Bone marrow (tissue), 2 donors: ENCODE measurements at regions not wholly inside any gene's neighbourhood (a gene's known extent, or its start where the extent isn't known, plus 50 kb on each side); places are given as distances from the start of the nearest gene placed in this dataset.
"Not testable (repeated sequence)": the region's sequence is repeated elsewhere in the genome, so short reads cannot be mapped to it uniquely, and the experiment has no call there.

Experiments used
- DNase-seq, 2 donors: peaks; one replicate each; lab custom pipeline; 2025; lab: John Stamatoyannopoulos, UW

DNA sequence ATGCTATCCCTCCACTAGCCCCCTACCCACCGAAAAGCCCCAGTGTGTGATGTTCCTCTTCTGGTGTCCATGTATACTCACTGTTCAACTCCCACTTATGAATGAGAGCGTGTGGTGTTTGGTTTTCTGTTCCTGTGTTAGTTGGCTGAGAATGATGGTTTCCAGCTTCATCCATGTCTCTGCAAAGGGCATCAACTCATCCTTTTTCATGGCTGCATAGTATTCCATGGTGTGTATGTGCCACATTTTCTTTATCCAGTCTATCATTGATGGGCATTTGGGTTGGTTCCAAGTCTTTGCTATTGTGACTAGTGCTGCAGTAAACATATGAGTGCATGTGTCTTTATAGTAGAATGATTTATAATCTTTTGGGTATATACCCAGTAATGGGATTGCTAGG is 599.3 kb upstream of the B3GAT1 start:
- DNase-seq: not testable (repeated sequence)

DNA sequence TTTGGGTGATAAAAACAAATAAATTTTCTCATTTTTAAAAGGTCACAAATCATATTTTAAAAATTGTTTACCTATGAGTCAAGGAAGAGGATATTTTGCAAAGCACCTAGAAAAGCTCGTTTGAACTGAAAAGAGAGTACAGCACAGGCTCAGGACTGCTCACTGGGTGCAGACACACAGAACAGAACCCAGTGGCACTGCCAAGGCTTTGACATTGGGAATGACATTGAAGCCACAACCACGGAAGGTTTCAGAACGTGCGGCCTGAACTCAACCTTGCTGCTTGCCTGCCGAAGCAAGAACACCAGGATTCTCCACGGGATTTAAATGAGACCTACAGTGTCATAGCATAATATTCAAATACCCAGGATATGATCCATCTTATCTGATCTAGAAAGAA is 597.1 kb upstream of the B3GAT1 start:
- no peak for DNase-seq

DNA sequence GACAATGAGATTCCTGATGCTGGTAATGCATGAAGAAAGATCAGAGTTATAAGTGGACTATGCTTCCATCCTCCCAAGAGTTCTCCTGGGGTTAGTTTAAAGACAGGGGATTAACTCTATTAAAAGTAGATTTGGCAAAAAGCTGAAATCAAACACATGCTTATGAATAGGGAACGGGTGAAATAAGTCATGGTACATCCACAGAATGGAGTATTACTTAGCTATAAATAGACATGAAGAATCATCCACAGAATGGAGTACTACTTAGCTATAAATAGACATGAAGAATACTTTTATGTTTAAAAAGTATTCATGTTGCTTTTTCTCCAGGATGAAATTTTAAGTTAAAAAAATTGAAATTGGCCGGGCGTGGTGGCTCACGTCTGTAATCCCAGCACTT is 596.4 kb upstream of the B3GAT1 start:
- DNase-seq: no peak

DNA sequence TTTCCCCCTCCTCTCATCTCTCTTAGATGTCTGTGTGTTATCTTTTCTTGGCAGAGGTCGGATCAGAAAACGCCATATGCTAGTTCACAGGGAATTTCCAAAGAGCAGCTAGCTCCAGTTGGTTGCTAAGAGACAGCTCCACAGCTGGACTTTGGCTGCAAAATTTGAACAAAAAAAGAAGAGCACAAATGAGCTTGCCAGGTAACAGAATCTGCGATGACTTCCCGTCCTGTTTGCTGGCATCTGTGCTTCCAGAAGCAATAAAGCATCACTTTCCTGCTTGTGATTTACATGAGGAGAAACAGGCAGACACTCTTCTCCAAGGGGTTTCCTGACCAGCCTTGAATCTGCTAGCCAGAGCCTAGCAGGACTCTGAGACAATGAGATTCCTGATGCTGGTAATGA is 596.0 kb upstream of the B3GAT1 start:
- no peak for DNase-seq

DNA sequence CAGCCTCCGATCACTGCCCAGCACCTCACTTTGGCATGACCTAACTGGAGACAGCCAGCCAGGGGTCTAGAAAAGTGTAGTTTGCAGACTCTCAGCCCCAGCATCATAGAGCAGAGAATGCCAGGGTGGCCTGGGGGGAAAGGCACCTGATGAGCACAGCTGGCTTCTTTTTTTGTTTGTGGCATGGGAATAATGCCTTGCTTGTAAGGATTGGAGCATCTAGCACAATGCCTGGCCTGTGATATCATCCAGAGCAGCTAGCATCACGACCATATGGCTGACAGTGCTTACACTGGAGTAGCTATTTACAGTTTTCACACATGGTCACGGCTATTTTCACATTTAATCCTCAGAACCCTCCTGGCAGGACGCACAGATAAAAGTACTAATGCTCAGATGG is 594.8 kb upstream of the B3GAT1 start:
- DNase-seq: no peak

DNA sequence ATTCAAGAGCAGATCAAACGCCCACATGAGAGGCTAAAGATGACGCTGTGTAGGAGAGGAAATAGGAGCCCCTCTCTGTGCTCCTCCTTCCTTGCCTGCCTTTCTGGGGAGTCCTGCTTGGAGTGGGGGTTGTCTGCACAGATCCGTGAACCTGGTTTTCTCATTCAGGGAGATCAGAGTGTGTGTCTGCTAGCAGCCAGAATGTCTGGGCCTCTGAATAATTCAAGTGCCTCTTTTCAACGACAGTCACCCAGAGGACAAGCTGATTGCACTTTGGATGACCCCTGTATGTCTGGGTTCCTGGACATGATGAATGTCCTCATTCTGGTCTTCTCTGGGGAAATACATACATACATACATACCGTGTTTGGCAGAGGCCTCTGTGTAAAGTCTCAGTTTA is 592.5 kb upstream of the B3GAT1 start:
- no peak for DNase-seq

DNA sequence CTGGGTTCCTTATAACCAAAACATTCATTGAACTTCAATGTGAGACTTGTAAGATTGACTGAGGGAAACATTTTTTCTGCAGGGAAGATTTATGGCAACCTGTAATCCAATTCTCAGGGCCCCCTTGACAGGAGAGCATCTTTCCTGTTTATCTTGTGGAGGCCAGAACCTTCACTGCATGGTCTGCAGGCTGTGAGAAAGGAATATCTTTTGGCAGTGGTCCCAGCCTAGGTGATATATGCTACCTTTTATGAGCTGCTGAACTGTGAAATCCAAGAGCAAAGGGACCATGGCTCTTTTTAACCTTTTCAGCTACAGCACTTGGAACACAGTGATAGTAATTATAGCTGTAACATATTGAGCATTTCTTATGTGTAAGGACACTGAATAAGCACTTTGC is 590.2 kb upstream of the B3GAT1 start:
- no peak for DNase-seq

DNA sequence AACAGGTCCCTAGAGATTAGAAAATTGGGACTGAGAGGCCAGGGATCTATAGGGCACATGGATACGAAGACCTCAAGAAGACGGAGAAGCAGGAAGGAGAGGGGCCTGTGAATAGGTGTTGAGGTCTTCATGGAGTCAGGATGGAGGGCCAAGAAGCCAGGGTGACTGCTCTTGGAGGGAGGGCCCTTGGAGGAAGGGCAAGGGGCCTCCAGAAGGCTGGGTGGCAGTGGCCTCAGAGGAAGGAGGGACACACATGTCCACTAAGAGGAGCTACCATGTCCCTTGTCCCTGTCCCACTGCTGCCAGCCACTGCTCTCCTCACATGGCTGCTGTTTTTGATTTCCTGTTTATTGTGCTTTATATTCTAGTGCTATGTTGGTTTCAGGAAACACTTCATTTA is 589.5 kb upstream of the B3GAT1 start:
- DNase-seq: no peak

DNA sequence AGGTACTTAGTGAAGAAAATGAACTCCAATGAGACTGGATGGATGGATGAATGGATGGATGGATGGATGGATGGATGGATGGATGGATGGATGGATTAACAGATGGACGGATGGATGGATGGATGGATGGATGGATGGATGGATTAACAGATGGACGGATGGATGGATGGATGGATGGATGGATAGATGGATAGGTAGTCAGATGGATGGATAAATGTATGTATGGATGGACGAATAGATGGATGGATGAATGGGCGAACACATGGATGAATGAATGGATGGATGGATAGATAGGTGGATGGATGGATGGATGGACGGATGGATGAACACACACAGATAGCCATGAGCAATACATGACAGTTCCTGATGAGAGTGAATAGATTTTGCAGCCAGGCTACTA is 589.0 kb upstream of the B3GAT1 start:
- DNase-seq: not testable (repeated sequence)

DNA sequence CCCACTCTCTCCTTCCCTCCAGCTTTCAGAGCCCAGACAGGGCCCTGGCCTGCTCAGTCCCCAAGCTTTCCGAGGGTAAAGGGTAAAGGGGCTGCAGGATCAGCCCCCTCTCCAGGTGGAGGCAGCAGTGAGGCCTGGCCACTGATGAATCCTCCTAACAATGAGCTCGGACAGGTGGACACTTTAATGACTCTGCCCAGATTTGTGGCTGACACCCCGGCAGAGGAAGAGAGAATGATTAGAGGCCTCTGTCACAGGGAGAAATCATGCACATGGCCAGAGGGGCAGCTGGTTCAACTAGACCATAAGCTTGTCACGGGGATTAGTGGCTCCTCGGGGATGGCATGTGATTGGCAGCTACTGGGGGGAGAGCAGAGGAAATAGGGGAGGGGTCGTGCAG is 587.5 kb upstream of the B3GAT1 start:
- no peak for DNase-seq

DNA sequence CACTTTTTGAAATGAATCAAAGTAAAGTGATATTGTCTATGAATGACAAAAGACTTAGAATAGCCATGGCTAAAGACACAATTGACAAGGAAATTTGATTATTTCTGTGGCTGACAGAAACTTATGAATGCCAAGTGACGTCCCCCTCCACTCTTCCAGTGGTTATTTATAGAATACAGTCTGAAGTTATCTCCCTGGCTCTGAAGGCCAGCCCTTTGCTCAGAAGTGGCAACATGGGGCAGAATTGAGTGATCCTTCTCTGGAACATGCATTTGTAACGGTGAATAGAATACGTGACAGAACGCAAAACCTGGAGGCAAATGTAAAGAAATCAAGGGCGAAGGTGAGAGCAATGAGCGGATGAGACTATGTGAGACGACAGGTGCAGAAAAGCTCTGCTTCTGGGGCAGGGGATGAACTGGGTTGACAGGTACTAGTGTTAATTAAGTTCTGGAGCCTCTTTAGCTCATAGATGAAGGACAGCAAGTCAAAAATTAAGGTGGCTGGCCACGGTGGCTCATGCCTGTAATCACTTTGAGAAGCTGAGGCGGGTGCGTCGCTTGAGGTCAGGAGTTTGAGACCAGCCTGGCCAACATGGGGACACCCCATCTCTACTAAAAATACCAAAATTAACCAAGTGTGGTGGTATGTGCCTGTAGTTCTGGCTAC is 585.7 kb upstream of the B3GAT1 start:
- no peak for DNase-seq

DNA sequence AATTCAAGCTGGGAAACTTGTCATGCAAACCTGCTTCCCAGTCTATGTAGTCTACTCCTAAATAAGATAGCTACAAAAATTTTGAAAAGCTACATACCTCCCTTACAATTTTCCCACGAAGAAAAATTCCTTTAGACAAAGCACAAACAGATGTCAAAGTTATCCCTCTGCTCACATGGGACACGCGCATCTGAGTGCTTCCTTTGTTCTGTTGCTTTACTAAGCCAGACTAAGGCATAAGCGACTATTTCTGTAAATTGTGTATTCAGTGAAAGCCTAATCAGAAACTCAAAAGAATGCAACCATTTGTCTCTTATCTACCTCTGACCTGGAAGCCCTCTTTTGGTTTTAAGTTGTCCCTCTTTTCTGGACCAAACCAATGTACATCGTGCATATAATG is 583.7 kb upstream of the B3GAT1 start:
- DNase-seq: no peak

DNA sequence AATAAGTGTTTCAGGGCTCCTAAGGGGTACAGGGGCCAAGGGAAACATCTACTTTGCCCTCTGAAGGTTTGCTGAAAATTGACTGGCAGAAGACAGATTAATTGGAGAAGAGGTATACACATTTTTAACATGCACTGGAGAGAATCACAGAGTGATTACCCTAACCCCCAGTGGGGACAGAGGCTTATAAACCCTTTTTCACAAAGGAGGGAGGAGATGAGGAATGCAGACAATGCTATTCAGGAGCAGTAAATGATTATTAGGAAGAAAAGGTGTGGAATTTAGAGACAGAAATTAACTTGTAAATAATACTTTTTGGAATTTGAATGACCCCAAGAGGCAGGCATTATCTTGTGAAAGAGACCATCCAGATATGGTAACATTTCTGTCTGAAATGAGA is 582.4 kb upstream of the B3GAT1 start:
- DNase-seq: no peak

DNA sequence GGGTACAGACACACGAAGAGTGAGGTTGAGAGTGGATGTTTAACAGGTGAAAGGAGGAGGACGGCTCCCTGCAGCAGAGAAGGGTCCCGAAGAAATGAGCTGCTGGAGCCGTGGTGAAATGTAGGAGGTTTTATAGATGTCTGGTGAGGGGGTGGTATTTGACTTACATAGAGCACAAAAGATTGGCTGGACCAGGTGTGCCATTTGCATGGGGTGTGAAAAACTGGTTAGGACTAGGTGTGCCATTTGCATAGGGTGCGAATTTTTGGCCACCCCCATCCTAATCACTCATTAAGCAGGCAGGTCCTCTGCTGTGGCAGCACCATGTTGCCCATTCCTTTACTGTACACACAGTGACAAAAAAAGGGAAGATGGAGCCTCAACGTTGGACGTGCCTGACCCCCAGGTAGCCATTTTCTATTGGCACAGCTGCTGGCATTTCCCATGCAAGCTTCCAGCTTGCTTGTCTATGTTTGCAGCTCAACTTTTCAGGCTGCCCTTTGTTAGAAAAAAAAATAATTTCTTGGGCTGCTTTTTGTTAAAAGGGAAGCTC is 581.7 kb upstream of the B3GAT1 start:
- DNase-seq: no peak

DNA sequence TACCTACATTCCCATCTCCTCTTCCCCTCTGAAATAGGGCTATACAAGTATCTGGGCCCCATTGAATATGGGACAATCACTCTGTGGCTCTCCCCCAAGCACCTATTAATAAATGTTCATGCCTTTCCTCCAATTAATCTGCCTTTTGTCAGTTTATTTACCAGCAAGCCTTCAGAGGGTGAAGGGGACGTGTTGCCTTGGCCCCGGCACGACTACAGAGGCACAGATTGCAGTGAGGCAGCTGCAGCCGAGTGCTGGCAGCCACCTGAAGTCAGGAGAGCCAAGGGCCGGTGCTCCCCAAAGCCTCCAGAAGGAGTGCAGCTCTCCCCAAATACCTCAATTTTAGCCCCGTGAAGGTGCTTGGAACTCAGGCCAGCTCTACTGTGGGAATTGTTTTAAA is 580.9 kb upstream of the B3GAT1 start:
- no peak for DNase-seq

DNA sequence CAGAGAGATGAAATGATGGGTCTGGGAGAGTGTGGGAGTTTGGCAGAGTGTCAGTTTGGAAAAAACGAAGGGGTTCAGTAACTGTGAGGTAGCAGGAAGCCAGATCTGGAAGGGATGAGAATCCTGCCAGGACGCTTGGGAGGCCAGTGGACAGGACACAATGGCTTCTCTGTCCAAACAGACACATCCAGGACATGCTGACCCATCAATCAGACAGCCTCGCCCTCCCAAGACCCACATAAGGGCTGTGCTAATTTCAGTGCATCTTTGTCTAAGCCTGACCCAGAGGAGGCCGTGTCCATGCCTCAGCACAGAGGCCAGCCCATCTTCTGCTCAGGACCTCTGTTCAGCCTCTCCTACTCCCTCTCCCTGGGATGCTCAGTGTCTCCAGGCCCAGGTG is 576.5 kb upstream of the B3GAT1 start:
- DNase-seq: no peak

DNA sequence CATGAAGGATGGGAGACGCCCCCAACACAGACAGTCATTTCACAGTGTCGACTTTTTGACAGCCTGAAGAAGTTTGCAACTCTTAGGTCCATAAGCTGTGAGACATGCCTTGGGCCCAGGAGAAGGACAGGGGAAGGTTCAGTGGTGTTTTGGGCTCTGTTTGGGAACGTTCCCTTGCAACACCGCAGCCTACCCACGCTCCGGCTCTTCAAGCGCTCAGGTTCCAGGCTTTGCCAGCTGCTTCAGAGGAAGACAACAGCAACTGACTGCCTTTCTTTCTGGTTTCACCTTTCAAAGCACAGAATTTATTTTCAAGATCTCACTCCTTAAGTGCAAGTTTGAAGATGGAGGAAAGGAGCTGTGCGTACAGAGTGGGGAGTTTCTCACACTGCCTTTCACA is 575.8 kb upstream of the B3GAT1 start:
- no peak for DNase-seq

DNA sequence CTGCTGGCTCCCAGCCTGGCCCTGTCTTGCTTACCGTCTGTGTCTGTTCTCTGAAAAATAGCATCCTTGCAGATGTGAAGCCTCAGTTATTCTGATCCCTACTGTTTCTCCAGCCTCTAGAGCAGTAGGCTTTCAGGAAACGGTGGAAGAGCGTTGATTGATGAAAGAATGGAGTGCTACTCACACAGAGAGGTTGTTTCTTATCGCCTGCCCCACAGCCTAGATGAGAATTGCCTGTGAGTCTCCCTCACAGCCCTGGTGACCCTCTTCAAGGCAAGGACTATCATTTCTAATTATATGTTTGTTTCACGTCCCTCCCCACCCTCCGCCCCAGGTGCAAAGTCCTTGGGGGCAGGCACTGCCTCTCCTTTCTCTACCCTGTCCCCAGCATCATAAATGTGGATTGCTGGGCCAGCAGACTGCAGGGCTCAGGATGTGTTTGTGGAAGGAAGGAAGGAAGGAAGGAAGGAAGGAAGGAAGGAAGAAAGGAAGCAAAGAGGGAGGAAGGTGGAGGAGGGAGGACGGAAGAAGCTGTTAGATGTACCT is 575.3 kb upstream of the B3GAT1 start:
- DNase-seq: no peak

DNA sequence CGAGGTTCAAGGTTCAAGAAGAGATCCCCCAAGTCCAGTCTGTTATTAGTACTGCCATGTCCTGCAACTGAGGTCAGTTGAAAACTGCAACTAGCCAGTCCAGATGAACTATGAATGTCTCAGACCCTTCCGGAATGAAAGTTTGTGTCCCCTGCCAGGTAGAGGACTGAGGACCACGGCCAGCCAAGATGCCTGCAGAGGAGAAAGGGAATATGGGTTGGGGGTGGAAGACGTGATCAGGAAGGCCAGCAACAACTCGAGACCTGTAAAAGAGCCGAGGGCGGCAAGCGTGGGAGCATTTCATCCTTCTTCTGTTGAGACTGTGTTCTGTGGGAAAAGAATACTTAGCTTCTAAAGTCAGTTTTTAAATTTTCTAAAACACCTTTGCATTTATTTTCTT is 572.4 kb upstream of the B3GAT1 start:
- no peak for DNase-seq

DNA sequence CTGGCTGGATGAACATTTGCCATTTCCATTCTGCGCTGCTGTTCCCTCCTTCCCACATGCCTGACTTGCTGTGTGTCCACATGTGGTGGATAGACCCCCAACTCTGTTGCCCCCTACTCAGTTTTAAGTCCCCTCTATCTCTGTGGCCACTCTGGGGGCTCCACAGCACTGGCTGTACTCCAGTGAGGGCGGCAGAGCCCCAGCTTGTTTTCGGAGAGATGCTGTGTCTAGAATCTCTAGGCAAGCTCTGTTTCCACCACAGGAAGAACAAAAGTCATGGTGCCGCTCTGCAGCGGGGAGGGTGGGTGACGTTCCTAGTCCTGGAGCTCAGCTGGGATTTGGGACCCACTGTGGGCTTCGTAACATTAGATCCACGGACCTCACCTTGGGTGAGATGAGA is 570.4 kb upstream of the B3GAT1 start:
- DNase-seq: not testable (repeated sequence)

DNA sequence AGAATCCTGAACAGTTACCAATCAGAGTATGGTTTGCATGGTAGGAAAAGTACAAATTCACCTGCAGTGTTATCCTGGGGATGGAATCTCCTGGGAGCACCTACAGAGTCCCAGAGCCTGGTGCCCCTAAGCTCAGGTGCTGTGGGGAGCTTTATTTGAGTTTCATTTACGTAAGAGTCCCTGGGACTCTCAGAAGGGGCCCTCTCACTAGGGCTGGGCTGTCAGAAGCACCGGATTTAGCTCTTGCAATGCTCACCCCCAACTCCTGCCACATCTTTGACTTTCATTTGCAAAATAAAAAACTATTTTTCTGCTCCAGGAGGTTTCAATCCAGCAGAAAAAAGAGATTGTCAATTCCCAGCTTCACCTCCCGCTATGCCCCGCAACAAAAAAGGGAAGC is 569.8 kb upstream of the B3GAT1 start:
- no peak for DNase-seq

DNA sequence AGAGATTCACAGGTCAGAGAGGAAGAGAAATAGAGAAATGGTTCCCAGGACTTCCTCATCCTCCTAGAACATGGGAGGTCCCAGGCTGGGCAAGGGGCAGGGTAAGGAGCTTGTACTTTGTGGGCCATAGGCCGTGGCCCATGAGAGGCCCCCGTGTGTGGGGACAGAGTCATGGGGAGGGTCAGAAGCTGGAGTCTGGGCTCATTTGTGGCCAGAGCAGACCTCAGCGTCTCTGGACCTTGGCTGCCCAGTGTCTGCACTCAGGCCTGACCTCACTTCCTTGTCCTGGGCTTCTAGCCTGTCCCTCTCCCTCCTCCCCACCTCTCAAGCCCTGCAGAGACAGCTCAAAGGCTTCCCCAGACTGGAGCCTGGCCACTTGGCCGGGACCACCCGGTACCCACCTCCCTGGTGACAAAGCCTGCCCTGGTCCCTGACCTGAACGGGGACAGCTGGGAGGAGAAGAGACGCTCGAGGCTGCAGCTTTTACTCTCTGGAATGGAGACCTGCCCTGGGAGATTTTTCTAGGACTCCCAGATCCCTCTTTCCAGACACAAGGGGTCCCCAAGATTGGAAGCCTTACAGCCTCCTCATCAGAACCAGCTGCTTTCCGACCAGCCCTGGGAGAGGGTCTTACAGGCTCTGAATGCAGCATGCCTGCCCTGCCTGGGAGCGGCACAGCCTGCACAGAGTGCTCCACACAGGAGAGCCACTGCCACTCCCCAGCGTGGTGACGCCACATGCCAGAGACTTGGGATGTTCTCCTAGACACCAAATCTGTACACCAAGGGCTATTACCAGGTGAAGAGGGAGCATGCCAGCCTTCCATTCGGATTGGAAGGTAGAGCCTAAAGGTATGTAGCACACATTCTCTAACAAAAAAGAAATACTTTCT is 569.0 kb upstream of the B3GAT1 start:
- DNase-seq: no peak

DNA sequence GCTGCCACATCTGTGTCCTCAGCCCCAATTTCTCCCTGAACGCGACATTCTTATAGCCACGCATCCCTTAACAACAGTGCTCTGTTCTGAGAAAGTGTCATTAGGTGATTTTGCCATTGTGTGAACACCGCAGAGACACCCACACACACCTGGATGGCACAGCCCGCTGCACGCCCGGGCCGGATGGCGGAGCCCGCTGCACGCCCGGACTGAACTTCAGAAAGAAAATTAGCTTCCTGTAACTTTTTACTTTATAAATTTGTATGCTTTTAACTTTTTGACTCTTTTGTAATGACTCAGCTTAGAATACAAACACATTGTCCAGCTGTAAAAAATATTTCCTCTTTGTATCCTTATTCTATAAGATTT is 567.0 kb upstream of the B3GAT1 start:
- DNase-seq: not testable (repeated sequence)
